ENCODE measurements at regions not wholly inside any gene's neighbourhood (a gene's known extent, or its start where the extent isn't known, plus 50 kb on each side); places are given as distances from the start of the nearest gene placed in this dataset.

- TF ChIP-seq POLR2A (IDR thresholded peaks at IDR 0.05) (no peak), CTCF (IDR thresholded peaks at IDR 0.05) (no peak)
Observed at GRCh38 chr20:48010623-48011022, 225.3 kb upstream of the SULF2 start.
